GM21619 (cell line): ENCODE measurements at regions not wholly inside any gene's neighbourhood (a gene's known extent, or its start where the extent isn't known, plus 50 kb on each side); places are given as distances from the start of the nearest gene placed in this dataset.

Experiments
- ATAC-seq: cut with Tn5 transposase; IDR thresholded peaks from one replicate; pipeline ENCODE4 v1.9.1; 2021; ENCODE audit not compliant: unreplicated experiment

GRCh38 chr16:65500007-65500406 lies 378.1 kb upstream of the CDH11 start:
- ATAC-seq = no peak

GRCh38 chr16:65499566-65499965 lies 377.7 kb upstream of the CDH11 start:
- no peak for ATAC-seq

- ATAC-seq = no peak
Observed at GRCh38 chr16:65497571-65497970, 375.7 kb upstream of the CDH11 start.

DNA sequence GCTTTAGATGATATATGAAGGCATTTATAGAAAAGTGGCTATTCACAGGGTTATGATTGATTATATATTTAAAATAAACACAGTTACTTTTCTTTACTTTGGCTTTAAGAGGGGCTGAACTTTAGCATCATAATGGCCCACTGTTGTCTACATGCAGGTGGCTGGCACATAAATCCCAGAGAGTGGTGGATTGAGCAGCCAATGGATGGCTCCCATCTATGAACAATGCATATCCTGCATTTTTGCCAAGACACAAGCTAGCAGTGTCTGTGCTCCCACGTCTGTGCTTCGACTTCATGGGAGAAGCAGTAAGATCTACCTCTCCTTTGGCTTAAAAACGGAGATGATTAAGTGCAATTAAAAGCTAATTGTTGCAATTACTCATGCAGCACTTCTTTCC lies 373.2 kb upstream of the CDH11 start:
- no peak for ATAC-seq

GRCh38 chr16:65494609-65495008 lies 372.7 kb upstream of the CDH11 start:
- no peak for ATAC-seq

- ATAC-seq = no peak
Observed at GRCh38 chr16:65494080-65494479, 372.2 kb upstream of the CDH11 start.

DNA sequence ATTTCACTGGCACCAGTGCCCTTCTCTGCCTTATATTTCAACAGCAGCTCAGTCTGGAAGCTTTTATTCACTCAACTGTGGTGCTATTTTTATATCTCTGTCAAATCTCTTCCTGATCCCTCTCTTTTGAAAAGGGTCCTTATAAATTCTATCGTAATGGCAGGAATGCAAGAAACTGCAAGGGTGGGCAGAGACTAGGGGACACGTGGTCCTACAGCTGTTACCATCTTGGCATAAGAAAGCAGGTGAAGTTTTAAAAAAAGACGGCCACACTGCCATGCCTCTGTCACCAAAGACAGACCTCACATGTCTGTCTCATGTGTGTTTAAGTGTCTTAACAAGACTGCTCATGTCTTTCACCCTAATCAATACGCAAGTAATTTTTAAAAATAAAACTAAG lies 368.4 kb upstream of the CDH11 start:
- ATAC-seq = no peak

DNA sequence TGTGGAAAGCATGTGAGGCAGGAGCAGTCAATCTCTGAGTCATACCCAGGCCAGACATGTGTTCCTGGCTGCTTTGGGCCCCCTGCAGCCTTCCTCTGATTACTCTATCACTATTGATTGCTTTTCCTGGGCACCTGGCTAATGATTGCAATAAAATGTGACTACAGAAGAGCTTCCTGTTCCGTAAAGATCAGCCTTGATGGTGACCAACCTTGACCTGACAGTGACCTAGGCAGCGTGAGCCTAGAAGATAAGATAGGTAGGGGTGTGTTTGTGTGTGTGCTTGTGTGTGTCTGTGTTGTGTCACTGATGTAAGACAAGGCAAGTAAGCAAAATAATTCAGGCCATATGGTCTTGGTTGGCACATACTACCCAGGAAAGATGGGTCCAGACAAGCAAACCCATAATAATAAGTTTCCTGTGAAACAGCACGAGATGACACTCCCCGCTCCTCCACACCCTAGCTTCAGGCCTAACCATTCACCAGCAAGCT lies 367.7 kb upstream of the CDH11 start:
- no peak for ATAC-seq

DNA sequence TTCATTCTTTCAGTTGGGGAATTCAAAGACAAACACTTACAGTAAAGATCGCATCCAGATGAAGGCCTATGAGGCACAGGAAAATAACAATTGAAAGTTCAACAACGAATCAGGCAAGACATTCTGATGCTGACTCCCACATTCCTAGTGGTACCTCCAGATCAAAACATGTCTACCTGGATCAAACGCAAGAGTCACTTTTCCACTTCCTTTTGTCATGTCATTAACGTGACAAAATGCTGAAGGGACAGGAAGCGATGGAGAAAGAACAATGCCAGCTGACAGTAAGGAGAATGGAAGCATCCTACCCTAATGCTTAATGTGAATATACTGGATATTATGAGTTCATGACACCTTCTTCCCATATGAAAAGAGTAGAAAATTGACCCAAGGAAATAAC lies 365.4 kb upstream of the CDH11 start:
- no peak for ATAC-seq

DNA sequence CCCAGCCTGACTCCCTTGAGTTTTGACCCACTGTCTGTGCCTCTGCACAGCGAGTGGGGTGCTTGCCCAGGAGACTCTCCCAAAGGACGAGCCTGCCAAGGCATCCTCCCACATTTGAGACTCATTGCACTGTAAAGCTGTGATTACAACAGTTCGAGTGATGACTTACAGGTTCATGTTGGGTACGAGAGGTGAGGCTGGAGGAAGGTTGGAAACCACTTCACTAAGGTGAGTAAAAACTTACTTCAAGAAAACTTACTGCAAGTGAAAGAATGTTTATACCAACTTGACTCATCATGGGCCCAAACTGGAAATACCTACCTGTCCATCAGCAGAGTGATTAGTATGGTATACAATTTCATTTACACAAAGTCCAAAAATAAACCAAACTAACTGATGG lies 360.1 kb upstream of the CDH11 start:
- ATAC-seq = no peak

DNA sequence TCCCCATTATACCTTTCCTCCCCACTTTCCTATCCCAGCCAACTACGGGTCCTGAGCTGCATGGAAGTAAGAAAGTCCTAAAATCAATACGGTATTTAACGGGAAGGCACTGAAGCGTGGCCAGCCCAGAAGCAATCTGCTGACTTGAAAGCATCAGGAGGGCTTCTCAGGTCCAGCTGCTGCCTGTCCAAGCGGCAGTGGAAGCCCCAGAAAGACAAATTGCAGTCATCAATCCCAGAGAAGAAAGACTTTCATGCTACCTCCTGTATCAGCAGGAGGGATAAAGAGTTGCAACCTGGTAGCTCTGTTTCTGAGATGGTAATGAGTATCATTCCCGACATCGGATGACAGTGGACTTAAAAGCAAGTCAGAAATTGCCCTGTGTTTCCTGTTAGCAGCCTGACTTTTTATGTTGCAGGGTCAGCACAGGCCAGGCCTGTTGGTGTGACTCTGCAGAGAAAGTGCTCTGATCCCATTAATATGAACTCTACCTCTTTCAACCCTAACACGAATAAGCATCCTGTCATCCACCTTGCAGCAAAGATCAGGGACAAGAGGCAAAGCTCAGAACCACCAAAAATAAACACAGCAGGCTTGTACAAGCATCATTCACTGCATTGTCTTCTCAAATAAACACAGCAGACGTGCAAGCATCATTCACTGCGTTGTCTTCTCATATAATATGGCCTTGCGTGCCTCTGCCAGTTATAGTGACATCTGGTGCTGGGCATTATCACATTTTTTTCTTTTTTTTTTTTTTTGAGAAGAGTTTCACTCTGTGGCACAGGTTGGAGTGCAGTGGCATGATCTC lies 358.6 kb upstream of the CDH11 start:
- no peak for ATAC-seq

- ATAC-seq = no peak
Observed at GRCh38 chr16:65476448-65476955, 354.6 kb upstream of the CDH11 start.

DNA sequence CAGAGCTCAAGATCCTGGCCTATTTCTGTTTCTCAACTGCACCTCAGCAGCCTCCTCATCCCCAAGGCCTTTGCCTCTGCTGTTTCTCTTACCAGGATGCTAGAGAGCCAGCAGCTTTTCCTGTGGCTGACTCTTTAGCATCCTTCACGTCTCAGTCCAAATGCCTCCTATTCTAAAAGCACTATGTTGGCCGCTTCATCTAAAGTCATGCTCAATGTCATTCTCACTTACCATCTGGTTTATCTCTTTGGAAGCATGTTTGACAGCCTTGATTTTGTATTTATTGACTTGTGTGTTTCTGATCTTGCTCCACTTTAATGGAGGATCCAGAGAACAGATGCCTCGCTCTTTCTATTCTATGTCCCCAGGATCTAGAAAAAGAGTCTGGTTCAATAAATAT lies 351.8 kb upstream of the CDH11 start:
- no peak for ATAC-seq

- ATAC-seq = no peak
Observed at GRCh38 chr16:65469116-65469515, 347.3 kb upstream of the CDH11 start.

DNA sequence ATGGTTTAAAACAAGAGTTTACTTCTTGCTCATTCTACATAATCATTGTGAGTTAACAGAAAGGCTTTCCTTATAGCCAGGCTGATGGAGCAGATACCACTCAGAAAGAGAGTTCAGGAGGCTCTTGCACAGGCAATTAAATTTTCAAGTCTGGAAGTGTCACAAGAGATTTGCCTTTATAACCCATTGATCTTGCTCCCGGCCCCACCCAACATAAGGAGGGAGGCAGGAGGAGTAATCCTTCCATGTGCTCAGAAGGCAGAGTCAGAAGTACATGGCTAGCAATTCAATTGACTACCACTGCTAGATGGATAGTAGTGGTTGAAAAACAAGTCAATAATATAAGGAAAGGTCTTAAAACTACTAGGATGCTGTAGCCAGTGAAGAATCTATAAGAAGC lies 346.3 kb upstream of the CDH11 start:
- no peak for ATAC-seq

DNA sequence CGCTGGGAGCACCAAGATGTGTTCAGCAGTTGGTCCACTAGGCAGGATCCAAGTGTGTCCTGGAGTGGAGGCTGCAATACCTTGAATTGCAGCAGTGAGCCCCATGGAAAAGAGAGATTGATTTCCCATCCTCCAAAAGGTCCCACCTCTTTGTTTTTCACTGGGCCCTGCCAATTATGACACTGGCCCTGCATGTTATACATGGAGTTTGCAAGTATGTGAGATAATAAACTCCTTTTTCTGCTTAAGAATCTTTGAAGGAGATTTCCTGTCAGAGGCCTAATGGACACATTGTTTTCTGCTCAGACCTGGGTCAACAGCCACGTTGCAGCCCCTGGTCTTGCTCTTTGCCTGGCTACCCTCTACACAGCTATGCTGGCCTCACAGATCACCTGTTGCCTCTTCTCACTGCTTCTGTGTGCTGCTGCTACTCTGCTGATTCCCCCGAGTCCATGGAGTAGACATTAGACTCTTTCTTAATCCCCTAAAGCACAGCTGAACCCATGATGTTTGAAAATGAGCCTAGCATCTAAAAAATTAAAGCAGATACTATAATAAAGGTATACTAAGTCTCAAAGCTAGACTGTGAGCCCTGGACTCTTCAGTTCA lies 341.9 kb upstream of the CDH11 start:
- ATAC-seq = no peak

- no peak for ATAC-seq
Observed at GRCh38 chr16:65457084-65457483, 335.2 kb upstream of the CDH11 start.

DNA sequence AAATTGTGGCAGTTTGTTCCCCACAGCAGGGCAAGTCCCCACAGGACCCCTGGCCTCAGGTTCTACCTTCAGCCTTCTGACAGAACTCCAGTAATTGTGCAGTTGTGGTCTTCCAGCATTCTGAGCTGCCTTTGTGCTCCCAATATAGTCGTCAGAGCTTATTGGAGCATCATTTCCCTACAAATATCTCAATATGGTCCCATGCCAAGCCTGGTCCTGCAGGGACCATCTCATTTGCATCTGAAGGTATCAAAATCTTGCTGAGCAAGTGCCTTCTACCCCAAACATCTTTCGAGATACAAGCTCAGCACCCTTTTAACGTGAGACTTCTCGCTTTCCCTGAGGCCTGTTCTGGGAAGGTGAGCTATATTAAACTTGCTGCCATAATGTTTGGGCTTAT lies 333.9 kb upstream of the CDH11 start:
- ATAC-seq = no peak

DNA sequence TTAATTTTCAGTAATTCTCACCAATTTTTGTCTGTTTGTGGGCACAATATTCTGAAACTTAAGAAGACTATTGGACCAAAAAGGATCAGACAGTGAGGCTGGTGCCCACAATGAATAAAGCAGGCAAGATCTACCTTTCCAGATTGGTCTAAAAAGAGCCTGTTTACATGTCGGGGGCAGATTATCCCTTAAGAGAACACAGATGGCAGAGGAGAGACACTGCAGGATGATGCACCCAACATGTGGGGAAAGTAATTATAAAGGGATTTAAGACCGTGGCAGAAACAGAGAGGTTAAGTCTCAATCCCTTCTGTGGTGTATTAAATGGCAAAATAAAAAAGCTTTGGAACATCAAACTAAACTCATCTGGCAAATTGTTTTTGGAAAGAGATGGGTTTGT lies 331.8 kb upstream of the CDH11 start:
- ATAC-seq = no peak

- no peak for ATAC-seq
Observed at GRCh38 chr16:65449526-65449925, 327.7 kb upstream of the CDH11 start.

DNA sequence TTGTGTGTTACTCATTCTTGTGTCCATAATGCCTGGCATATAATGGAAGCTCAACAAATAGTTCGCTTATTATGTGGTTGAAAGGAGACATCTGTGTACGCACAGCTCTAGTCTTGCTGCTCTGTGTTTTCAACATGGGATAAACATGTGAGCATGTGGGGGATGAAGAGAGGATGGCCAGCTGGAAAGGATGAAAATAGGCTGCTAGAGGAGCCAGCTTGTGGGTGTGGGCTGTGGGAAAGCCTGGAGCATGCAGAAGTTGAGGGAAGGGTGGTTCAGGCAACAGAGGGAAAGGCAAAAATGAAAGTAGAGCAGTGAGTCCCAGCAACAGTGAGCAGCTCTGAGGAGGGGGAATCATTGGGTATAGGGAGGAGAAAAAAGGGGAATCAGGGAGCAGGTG lies 324.6 kb upstream of the CDH11 start:
- ATAC-seq = no peak
